Spleen (tissue), 7 donors: ENCODE measurements at regions not wholly inside any gene's neighbourhood (a gene's known extent, or its start where the extent isn't known, plus 50 kb on each side); places are given as distances from the start of the nearest gene placed in this dataset.
"Not testable (repeated sequence)": the region's sequence is repeated elsewhere in the genome, so short reads cannot be mapped to it uniquely, and the experiment has no call there.

Experiments used
- CTCF ChIP-seq, 11 experiments: fragments of 200-600 bp in 7 of 11; fragments of 450-650 bp in 4 of 11; sonication (generic) in 4 of 11; IDR thresholded peaks in 8 of 11; conservative IDR thresholded peaks in 3 of 11; 1 replicate in 7 of 11; 2 replicates in 4 of 11; pipeline versions ENCODE4 v1.4.0 to v1.8.0; 2016 to 2021; ENCODE audit warnings: antibody characterized with exemption in 11 of 11, inconsistent platforms in 4 of 11, mild to moderate bottlenecking in 1 of 11
- POLR2AphosphoS5 ChIP-seq, 3 donors: sonication (generic); formaldehyde crosslinking; IDR thresholded peaks; one replicate each; pipeline ENCODE4 v1.5.1; 2017; ENCODE audit warnings: antibody characterized with exemption in 3 of 3
- donor health status: DM: no; HTN: no; CAD: no; lungs with moderate emphysema.
- donor health status: DM: no; HTN: no; CAD: no.
- donor health status: DM: no; HTN: no; CAD: no.

- TF ChIP-seq CTCF (IDR thresholded peaks at IDR 0.05 in 8 of 11, conservative IDR thresholded peaks at IDR 0.05 in 3 of 11); POLR2AphosphoS5 (IDR thresholded peaks at IDR 0.05): not testable (repeated sequence)
Measured at GRCh38 chr18:75690283-75690682, 262.8 kb upstream of the SMIM21 start.
